Endodermal cell (in vitro differentiated cells): ENCODE measurements at regions not wholly inside any gene's neighbourhood (a gene's known extent, or its start where the extent isn't known, plus 50 kb on each side); places are given as distances from the start of the nearest gene placed in this dataset.

ENCODE experiments used
- DNase-seq: peaks from one replicate; pipeline ENCODE4 v3.0.0-alpha.2; 2017
- H3K27ac ChIP-seq: 2 replicates; pipeline ENCODE4 v1.5.1; 2013; ENCODE audit warnings: mild to moderate bottlenecking, low read depth, low read length, moderate library complexity
- H3K27me3 ChIP-seq: 2 replicates; pipeline ENCODE4 v1.6.1; 2013; ENCODE audit warnings: mild to moderate bottlenecking, low read length, moderate library complexity; ENCODE audit not compliant: insufficient read depth, control insufficient read depth, poor library complexity, severe bottlenecking
- H3K36me3 ChIP-seq: 2 replicates; pipeline ENCODE4 v1.7.0; 2013; ENCODE audit warnings: mild to moderate bottlenecking, low read length, moderate library complexity; ENCODE audit not compliant: control insufficient read depth, insufficient read depth
- H3K4me1 ChIP-seq: one replicate; pipeline ENCODE4 v1.7.0; 2013; ENCODE audit warnings: low read length; ENCODE audit not compliant: control insufficient read depth, insufficient read depth
- H3K4me3 ChIP-seq: 2 replicates; pipeline ENCODE4 v1.5.1; 2013; ENCODE audit warnings: mild to moderate bottlenecking, low read length, moderate library complexity
- H3K9ac ChIP-seq: 2 replicates; pipeline ENCODE4 v1.6.1; 2013; ENCODE audit warnings: mild to moderate bottlenecking, low read length, moderate library complexity; ENCODE audit not compliant: poor library complexity, severe bottlenecking; ENCODE audit errors: extremely low read depth
- H3K9me3 ChIP-seq: 2 replicates; pipeline ENCODE4 v1.6.1; 2013; ENCODE audit warnings: mild to moderate bottlenecking, low read length, moderate library complexity; ENCODE audit not compliant: control insufficient read depth
- H3K27ac Mint-ChIP-seq: 2 replicates; pipeline ENCODE4 v1.8.0; 2020; ENCODE audit warnings: mixed read lengths
- H3K27me3 Mint-ChIP-seq: 2 replicates; pipeline ENCODE4 v1.8.0; 2021; ENCODE audit warnings: mild to moderate bottlenecking, mixed read lengths; ENCODE audit not compliant: insufficient read depth
- H3K36me3 Mint-ChIP-seq: 2 replicates; pipeline ENCODE4 v1.8.0; 2020; ENCODE audit warnings: low read depth, mixed read lengths
- H3K4me1 Mint-ChIP-seq: 2 replicates; pipeline ENCODE4 v1.8.0; 2020; ENCODE audit warnings: mixed read lengths
- H3K4me3 Mint-ChIP-seq: 2 replicates; pipeline ENCODE4 v1.8.0; 2020; ENCODE audit warnings: mild to moderate bottlenecking, moderate library complexity, mixed read lengths
- H3K9me3 Mint-ChIP-seq: 2 replicates; pipeline ENCODE4 v1.8.0; 2020; ENCODE audit warnings: mild to moderate bottlenecking, mixed read lengths
- WGBS, 2 experiments: methylation state at CpG; one replicate each; pipeline versions ENCODE4 v1.1.5 to v1.1.7; 2013; ENCODE audit warnings: missing lambda C conversion rate in 2 of 2, mixed read lengths in 1 of 2; ENCODE audit not compliant: insufficient coverage in 1 of 2, insufficient read length in 1 of 2; 5-methylcytosine and 5-hydroxymethylcytosine counted together
- TF ChIP-seq, protein P1 (sequence below): fragments of 200-600 bp; sonication (generic); conservative IDR thresholded peaks from 2 replicates; pipeline ENCODE4 v1.5.0; 2021; ENCODE audit warnings: antibody characterized with exemption, mild to moderate bottlenecking

DNA sequence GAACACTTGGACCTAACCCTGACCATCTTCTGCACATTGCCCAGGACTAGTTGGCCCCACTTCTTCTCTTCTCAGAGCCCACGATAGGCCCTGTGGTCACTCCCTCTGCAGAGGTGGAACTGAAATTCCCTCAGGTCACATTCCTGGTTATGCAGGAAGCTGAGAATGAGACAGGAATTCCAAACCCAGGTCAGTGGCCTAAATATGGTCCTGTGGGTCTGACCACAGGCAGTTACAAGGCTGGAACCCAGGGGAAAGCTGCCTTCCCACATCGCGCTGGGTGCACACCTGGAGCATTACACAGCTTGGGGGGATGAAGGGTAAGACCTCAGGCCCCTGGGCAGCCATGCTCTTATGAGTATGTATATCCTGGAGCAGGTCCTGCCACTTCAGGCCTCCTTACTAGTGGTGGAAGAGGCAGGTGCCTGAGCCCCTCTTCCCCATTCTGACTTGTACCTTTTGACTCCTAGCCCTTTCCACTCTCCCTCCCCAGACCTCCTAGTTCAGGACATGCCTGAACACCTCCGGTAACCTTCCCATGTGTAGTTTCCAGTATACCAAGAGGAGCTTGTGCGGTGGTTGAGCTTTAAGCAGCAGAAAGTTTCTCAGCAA, 173.5 kb downstream of the ASMT start:
- Mint-ChIP-seq H3K4me3 (no peak overlapping the region), H3K9me3 (peaks cover 14% of the 10 kb centered on the region), H3K4me1 (no peaks in the 10 kb centered on the region), H3K36me3 (no peaks in the 10 kb centered on the region), H3K27ac (no peak overlapping the region), H3K27me3 (peaks cover 2% of the 10 kb centered on the region)
- Histone ChIP-seq H3K27me3 (no peaks in the 10 kb centered on the region), H3K9me3 (peaks cover 8% of the 10 kb centered on the region), H3K27ac (no peak overlapping the region), H3K4me1 (no peaks in the 10 kb centered on the region), H3K36me3 (no peaks in the 10 kb centered on the region), H3K4me3 (no peak overlapping the region), H3K9ac (no peak overlapping the region)
- no peak for DNase-seq
- WGBS, 2 experiments, result 96% methylated on average over 2 to 5 of the region's 5 CpGs
- TF ChIP-seq, protein P1, sequence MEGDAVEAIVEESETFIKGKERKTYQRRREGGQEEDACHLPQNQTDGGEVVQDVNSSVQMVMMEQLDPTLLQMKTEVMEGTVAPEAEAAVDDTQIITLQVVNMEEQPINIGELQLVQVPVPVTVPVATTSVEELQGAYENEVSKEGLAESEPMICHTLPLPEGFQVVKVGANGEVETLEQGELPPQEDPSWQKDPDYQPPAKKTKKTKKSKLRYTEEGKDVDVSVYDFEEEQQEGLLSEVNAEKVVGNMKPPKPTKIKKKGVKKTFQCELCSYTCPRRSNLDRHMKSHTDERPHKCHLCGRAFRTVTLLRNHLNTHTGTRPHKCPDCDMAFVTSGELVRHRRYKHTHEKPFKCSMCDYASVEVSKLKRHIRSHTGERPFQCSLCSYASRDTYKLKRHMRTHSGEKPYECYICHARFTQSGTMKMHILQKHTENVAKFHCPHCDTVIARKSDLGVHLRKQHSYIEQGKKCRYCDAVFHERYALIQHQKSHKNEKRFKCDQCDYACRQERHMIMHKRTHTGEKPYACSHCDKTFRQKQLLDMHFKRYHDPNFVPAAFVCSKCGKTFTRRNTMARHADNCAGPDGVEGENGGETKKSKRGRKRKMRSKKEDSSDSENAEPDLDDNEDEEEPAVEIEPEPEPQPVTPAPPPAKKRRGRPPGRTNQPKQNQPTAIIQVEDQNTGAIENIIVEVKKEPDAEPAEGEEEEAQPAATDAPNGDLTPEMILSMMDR, result no peak

DNA sequence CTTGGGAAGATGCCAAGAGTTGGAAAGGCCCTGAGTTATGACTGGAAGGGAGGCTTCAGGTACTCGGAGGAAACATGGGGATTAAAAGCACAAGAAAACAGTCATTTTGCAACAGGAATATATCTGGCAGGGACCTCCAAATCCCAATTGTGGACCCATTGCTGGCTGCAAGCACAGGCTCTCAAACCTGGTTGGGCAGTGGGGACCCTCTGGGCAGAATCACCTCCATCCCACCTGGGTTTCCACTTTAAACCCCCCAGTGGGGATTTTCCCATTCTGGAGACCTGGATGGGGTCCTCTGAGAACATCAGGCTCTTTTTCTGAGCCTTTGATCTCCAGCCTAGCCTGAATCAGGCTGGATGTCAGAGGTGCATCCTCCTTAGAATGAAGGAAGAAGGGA, 177.8 kb downstream of the ASMT start:
- Mint-ChIP-seq H3K9me3 (no peaks in the 10 kb centered on the region), H3K4me3 (no peak overlapping the region), H3K4me1 (no peaks in the 10 kb centered on the region), H3K27me3 (no peaks in the 10 kb centered on the region), H3K27ac (no peak overlapping the region), H3K36me3 (no peaks in the 10 kb centered on the region)
- no peaks in the 10 kb centered on the region for H3K4me1 ChIP-seq
- H3K9me3 ChIP-seq, result peaks cover 6% of the 10 kb centered on the region
- H3K36me3 ChIP-seq, result no peaks in the 10 kb centered on the region
- DNase-seq, result no peak
- H3K4me3 ChIP-seq, result no peak overlapping the region
- no peak overlapping the region for H3K9ac ChIP-seq
- TF ChIP-seq, protein P1, result no peak
- WGBS, 2 experiments, result 80 to 94% methylated on average over 1 of the region's 1 CpG
- H3K27ac ChIP-seq, result no peak overlapping the region
- no peaks in the 10 kb centered on the region for H3K27me3 ChIP-seq

DNA sequence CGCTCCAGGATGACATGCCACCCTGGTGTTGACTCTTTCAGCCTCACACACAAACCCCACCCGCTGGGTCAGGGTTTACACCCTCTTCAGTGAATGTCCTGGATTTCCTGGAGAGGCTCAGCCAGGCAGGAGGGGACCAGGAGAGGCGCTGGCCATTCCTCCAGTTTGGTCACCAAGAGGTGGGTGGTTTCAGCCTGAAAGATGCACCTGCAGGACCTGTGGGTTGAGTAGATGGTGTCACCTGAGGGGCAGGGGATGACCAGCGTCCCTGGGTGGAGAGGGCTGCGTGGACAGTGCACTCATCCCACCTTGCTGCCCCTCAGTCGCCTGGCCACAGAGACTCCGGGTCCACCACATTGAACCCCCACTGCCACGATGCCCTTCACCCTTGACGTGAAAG, 179.7 kb downstream of the ASMT start:
- WGBS, 2 experiments, result 89 to 100% methylated on average over 3 to 9 of the region's 9 CpGs
- H3K36me3 ChIP-seq, result no peaks in the 10 kb centered on the region
- H3K9me3 Mint-ChIP-seq, result no peaks in the 10 kb centered on the region

More for the DNA sequence above, 179.7 kb downstream of the ASMT start:
- Histone ChIP-seq H3K9ac (no peak overlapping the region), H3K9me3 (peaks cover 6% of the 10 kb centered on the region), H3K4me1 (no peaks in the 10 kb centered on the region), H3K27ac (no peak overlapping the region), H3K4me3 (no peak overlapping the region), H3K27me3 (no peaks in the 10 kb centered on the region)
- Mint-ChIP-seq H3K4me3 (no peak overlapping the region), H3K27me3 (no peaks in the 10 kb centered on the region), H3K4me1 (no peaks in the 10 kb centered on the region), H3K27ac (no peak overlapping the region), H3K36me3 (no peaks in the 10 kb centered on the region)
- DNase-seq, result no peak
- TF ChIP-seq, protein P1, result no peak
